Adrenal gland (tissue), 5 donors: ENCODE measurements at regions not wholly inside any gene's neighbourhood (a gene's known extent, or its start where the extent isn't known, plus 50 kb on each side); places are given as distances from the start of the nearest gene placed in this dataset.

Experiments used
- POLR2A ChIP-seq, 2 donors: fragments of 450-650 bp; IDR thresholded peaks; one replicate each; pipeline ENCODE4 v1.6.1; 2017; ENCODE audit warnings: antibody characterized with exemption in 2 of 2, mild to moderate bottlenecking in 2 of 2, moderate library complexity in 1 of 2
- TF ChIP-seq, protein P1 (sequence below), 6 experiments: fragments of 450-650 bp in 4 of 6; fragments of 200-600 bp in 2 of 6; sonication (generic) in 1 of 6; IDR thresholded peaks; 1 replicate in 5 of 6; 2 replicates in 1 of 6; pipeline versions ENCODE4 v1.5.1 to v1.8.0; 2016 to 2021; ENCODE audit warnings: antibody characterized with exemption in 6 of 6, mild to moderate bottlenecking in 2 of 6, moderate library complexity in 1 of 6
- donor health status: DM: no; HTN: no; CAD: no.

GRCh38 chr13:23952796-23953195 is 55.5 kb upstream of the C1QTNF9B start:
- TF ChIP-seq POLR2A (IDR thresholded peaks at IDR 0.05), result no peak
- TF ChIP-seq, protein P1, sequence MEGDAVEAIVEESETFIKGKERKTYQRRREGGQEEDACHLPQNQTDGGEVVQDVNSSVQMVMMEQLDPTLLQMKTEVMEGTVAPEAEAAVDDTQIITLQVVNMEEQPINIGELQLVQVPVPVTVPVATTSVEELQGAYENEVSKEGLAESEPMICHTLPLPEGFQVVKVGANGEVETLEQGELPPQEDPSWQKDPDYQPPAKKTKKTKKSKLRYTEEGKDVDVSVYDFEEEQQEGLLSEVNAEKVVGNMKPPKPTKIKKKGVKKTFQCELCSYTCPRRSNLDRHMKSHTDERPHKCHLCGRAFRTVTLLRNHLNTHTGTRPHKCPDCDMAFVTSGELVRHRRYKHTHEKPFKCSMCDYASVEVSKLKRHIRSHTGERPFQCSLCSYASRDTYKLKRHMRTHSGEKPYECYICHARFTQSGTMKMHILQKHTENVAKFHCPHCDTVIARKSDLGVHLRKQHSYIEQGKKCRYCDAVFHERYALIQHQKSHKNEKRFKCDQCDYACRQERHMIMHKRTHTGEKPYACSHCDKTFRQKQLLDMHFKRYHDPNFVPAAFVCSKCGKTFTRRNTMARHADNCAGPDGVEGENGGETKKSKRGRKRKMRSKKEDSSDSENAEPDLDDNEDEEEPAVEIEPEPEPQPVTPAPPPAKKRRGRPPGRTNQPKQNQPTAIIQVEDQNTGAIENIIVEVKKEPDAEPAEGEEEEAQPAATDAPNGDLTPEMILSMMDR (IDR thresholded peaks at IDR 0.05), result no peak
